OCI-LY1 (cell line): ENCODE measurements at regions not wholly inside any gene's neighbourhood (a gene's known extent, or its start where the extent isn't known, plus 50 kb on each side); places are given as distances from the start of the nearest gene placed in this dataset.

Experiments
- H2AFZ ChIP-seq: fragments of 200-600 bp; sonication (generic), shearing (Covaris generic); 2 replicates; pipeline ENCODE4 v1.6.0; 2014; ENCODE audit warnings: antibody characterized with exemption, mild to moderate bottlenecking, low read length
- H3F3A ChIP-seq: fragments of 200-600 bp; sonication (generic), shearing (Covaris generic); 2 replicates; pipeline ENCODE4 v1.6.0; 2014; ENCODE audit warnings: mild to moderate bottlenecking, antibody characterized with exemption, low read length, moderate library complexity; ENCODE audit not compliant: insufficient read depth
- H3K27ac ChIP-seq: fragments of 200-600 bp; sonication (generic); 2 replicates; pipeline ENCODE4 v1.5.1; 2014; ENCODE audit warnings: low read length, mixed run types, mild to moderate bottlenecking, low read depth; ENCODE audit not compliant: poor library complexity, severe bottlenecking
- H3K27me3 ChIP-seq: fragments of 200-600 bp; sonication (generic); 2 replicates; pipeline ENCODE4 v1.6.0; 2014; ENCODE audit warnings: antibody characterized with exemption, mild to moderate bottlenecking, low read length, moderate library complexity; ENCODE audit not compliant: insufficient read depth
- H3K36me3 ChIP-seq: fragments of 200-600 bp; sonication (generic); 2 replicates; pipeline ENCODE4 v1.6.1; 2014; ENCODE audit warnings: mild to moderate bottlenecking, antibody characterized with exemption, low read length, moderate library complexity, mixed read lengths; ENCODE audit not compliant: insufficient read depth
- H3K4me1 ChIP-seq: fragments of 200-600 bp; sonication (generic); 2 replicates; pipeline ENCODE4 v1.5.1; 2014; ENCODE audit warnings: mild to moderate bottlenecking, low read length, moderate library complexity; ENCODE audit not compliant: insufficient read depth, severe bottlenecking
- H3K4me2 ChIP-seq: fragments of 200-600 bp; sonication (generic), shearing (Covaris generic); 2 replicates; pipeline ENCODE4 v1.6.1; 2014; ENCODE audit warnings: low read length
- H3K4me3 ChIP-seq: fragments of 200-600 bp; sonication (generic); 2 replicates; pipeline ENCODE4 v1.5.1; 2014; ENCODE audit warnings: low read length, low read depth, mild to moderate bottlenecking, mixed read lengths; ENCODE audit not compliant: poor library complexity, severe bottlenecking
- H3K79me2 ChIP-seq: fragments of 200-600 bp; shearing (Covaris generic); 2 replicates; pipeline ENCODE4 v1.6.1; 2016; ENCODE audit warnings: mixed run types, low read length, mixed read lengths; ENCODE audit not compliant: insufficient read depth
- H3K9ac ChIP-seq: fragments of 200-600 bp; sonication (generic), shearing (Covaris generic); 2 replicates; pipeline ENCODE4 v1.6.1; 2014; ENCODE audit warnings: mild to moderate bottlenecking, low read length, mixed read lengths
- H3K9me2 ChIP-seq: fragments of 200-600 bp; sonication (generic), shearing (Covaris generic); 2 replicates; pipeline ENCODE4 v1.6.1; 2014; ENCODE audit warnings: low read depth, mild to moderate bottlenecking, low read length, mixed read lengths
- H3K9me3 ChIP-seq: fragments of 200-600 bp; shearing (Covaris generic); 2 replicates; pipeline ENCODE4 v1.6.1; 2014; ENCODE audit warnings: low read length, mixed read lengths
- H4K20me1 ChIP-seq: fragments of 200-600 bp; sonication (generic), shearing (Covaris generic); 2 replicates; pipeline ENCODE4 v1.6.0; 2016; ENCODE audit warnings: mild to moderate bottlenecking, low read length; ENCODE audit not compliant: insufficient read depth
- CTCF ChIP-seq: fragments of 200-600 bp; sonication (generic), shearing (Covaris generic); IDR thresholded peaks from 2 replicates; pipeline ENCODE4 v1.5.1; 2017; ENCODE audit warnings: mild to moderate bottlenecking, antibody characterized with exemption, low read length, moderate library complexity, mixed read lengths
- EZH2 ChIP-seq: fragments of 200-600 bp; sonication (generic), shearing (Covaris generic); IDR thresholded peaks from 2 replicates; pipeline ENCODE4 v1.8.0; 2017; ENCODE audit warnings: borderline replicate concordance, mixed run types, mild to moderate bottlenecking, antibody characterized with exemption, low read length, moderate library complexity, mixed read lengths

DNA sequence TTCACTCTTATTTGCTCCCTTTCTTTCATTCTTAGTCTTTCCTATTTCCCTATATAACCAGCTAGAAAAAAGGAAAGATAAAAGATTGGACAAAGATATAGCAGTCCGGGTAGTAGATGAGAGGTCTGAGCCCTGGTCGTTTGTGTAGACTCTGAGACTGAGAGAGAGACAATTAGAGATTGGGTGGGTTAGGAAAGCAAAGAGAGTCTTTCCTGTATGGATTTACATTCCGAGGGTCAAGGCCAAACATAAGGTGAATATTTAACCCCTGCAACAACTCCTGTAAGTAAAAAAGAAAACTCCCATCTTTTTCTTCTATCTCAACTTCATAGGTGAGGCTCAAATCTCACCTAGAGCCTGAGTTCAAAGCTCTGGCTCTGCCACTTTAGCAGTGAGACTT is 218.0 kb upstream of the FGGY start:
- Histone ChIP-seq H3K36me3 (no peaks in the 10 kb centered on the region), H3F3A (no peaks in the 10 kb centered on the region), H4K20me1 (no peaks in the 10 kb centered on the region), H3K4me2 (no peak overlapping the region), H3K9me3 (no peaks in the 10 kb centered on the region), H3K9ac (no peak overlapping the region), H3K27ac (no peak overlapping the region), H3K9me2 (no peaks in the 10 kb centered on the region), H3K4me3 (no peak overlapping the region), H3K4me1 (no peaks in the 10 kb centered on the region), H2AFZ (no peak overlapping the region), H3K79me2 (no peaks in the 10 kb centered on the region), H3K27me3 (no peaks in the 10 kb centered on the region)
- TF ChIP-seq EZH2: no peak
- TF ChIP-seq CTCF: no peak

DNA sequence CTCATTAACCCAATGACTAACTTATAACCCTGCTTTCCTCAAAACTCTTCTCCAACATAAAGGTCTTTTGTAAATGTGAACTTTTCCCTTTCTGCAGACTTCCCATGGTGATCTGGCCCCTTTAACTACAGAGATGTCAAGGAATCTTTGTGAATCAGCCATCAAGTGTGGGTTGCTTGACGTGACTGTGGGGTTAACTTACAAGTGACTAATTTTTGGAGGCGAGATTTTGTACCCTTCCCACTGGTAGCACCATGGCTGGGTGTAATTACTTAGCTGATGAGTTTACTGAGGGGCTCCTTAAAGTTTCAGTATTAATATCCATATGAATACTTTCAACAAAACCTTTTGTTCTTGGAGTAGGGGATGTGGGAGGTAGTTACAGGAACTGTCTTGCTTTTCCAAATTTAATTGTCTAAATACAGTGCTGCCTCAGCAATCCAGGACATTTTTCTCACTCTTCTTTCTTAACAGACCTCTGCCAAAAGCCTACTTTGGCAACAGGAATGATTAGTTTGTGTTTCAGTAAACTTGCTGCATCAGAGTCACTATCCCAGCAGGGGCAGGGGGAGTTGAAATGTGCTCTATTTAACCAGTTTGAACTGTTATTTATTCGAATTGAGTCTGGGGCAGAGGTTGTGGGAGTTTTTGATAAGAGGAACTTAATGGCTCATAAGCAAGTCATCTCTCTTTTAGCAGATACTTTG is 217.3 kb upstream of the FGGY start:
- Histone ChIP-seq H3F3A (no peaks in the 10 kb centered on the region), H3K4me3 (no peak overlapping the region), H3K27ac (no peak overlapping the region), H2AFZ (no peak overlapping the region), H3K4me1 (no peaks in the 10 kb centered on the region), H3K4me2 (no peak overlapping the region), H3K9ac (no peak overlapping the region), H4K20me1 (no peaks in the 10 kb centered on the region), H3K79me2 (no peaks in the 10 kb centered on the region), H3K9me3 (no peaks in the 10 kb centered on the region), H3K36me3 (no peaks in the 10 kb centered on the region), H3K9me2 (no peaks in the 10 kb centered on the region), H3K27me3 (no peaks in the 10 kb centered on the region)
- TF ChIP-seq EZH2 (no peak), CTCF (no peak)

DNA sequence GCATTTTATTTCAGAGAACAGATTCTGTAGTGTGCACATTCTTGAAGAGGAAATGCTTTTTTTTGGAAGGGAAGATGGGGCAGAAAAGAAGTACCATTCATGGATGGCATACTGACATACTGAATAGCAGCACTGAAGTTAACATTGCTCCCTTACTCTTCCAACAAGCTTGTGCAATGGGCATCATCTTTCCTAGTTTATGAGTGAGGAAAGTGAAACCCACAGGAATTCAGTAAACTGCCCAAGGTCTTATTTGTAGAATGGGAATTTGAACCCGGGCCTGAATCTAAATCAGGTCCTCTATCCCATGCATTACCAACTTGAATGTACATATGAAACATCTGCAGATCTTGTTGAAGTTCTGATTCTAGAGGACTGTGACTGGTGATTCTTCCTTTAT is 215.7 kb upstream of the FGGY start:
- Histone ChIP-seq H3K27ac (no peak overlapping the region), H3K9ac (no peak overlapping the region), H3K4me2 (no peak overlapping the region), H3K36me3 (no peaks in the 10 kb centered on the region), H3F3A (no peaks in the 10 kb centered on the region), H3K4me1 (no peaks in the 10 kb centered on the region), H3K9me2 (no peaks in the 10 kb centered on the region), H2AFZ (no peak overlapping the region), H3K9me3 (no peaks in the 10 kb centered on the region), H3K79me2 (no peaks in the 10 kb centered on the region), H4K20me1 (no peaks in the 10 kb centered on the region), H3K27me3 (no peaks in the 10 kb centered on the region), H3K4me3 (no peak overlapping the region)
- TF ChIP-seq CTCF: no peak
